Body of pancreas (tissue), 4 donors: ENCODE measurements at regions not wholly inside any gene's neighbourhood (a gene's known extent, or its start where the extent isn't known, plus 50 kb on each side); places are given as distances from the start of the nearest gene placed in this dataset.
A peak's percentile ranks its signal among the peaks of the same experiment; 100 is the strongest.
"Not testable (repeated sequence)": the region's sequence is repeated elsewhere in the genome, so short reads cannot be mapped to it uniquely, and the experiment has no call there.

Experiments
- ATAC-seq: fragments of 150-250 bp; one replicate; pipeline ENCODE4 v1.9.1; 2016
- DNase-seq, 4 donors: peaks; one replicate each; pipeline ENCODE4 v3.0.0-alpha.2; 2019
- H3K27ac ChIP-seq, 4 donors: fragments of 200-600 bp; sonication (generic); 1 replicate in 3 of 4; 2 replicates in 1 of 4; pipeline versions ENCODE4 v1.5.1 to v1.6.1; 2016 to 2019; ENCODE audit warnings: mild to moderate bottlenecking in 1 of 4, mixed read lengths in 1 of 4, moderate library complexity in 1 of 4
- H3K27me3 ChIP-seq, 2 donors: fragments of 200-600 bp; sonication (generic); one replicate each; pipeline ENCODE4 v1.6.0; 2016; ENCODE audit warnings: mild to moderate bottlenecking in 1 of 2
- H3K36me3 ChIP-seq, 2 donors: fragments of 200-600 bp; sonication (generic); replicated peaks in 1 of 2; 2 replicates each; pipeline ENCODE4 v1.5.1; 2016; ENCODE audit warnings: low read depth in 2 of 2; ENCODE audit not compliant: insufficient read depth in 1 of 2
- H3K4me1 ChIP-seq: fragments of 200-600 bp; sonication (generic); one replicate; pipeline ENCODE4 v1.6.0; 2016
- H3K4me3 ChIP-seq, 2 donors: fragments of 200-600 bp; sonication (generic); 1 replicate in 1 of 2; 2 replicates in 1 of 2; pipeline ENCODE4 v1.5.1; 2016 to 2019
- H3K9me3 ChIP-seq, 3 donors: fragments of 200-600 bp; sonication (generic); 1 replicate in 2 of 3; 2 replicates in 1 of 3; pipeline ENCODE4 v1.5.1; 2016
- WGBS, 2 donors: methylation state at CpG; one replicate each; pipeline ENCODE4 v1.1.5; 2017; 5-methylcytosine and 5-hydroxymethylcytosine counted together
- intact Hi-C: fragments of 100-400 bp; cut with DNase I; formaldehyde crosslinking; loops from one replicate; pipeline ENCODE4 v1.15.1; 2023

GRCh38 chr1:196366-196765 lies 255.1 kb downstream of the OR4F29 start:
- H3K4me3 ChIP-seq, ATAC-seq, H3K36me3 ChIP-seq, H3K9me3 ChIP-seq, DNase-seq, H3K27me3 ChIP-seq, H3K27ac ChIP-seq, H3K4me1 ChIP-seq, intact Hi-C loops: not testable (repeated sequence)
- no CpG with 5 or more reads among the region's 5 CpGs for WGBS, 2 donors

GRCh38 chr1:191296-192049 lies 260.0 kb downstream of the OR4F29 start:
- ATAC-seq, H3K4me3 ChIP-seq, H3K9me3 ChIP-seq, intact Hi-C loops, H3K4me1 ChIP-seq, H3K27me3 ChIP-seq, H3K27ac ChIP-seq, H3K36me3 ChIP-seq: not testable (repeated sequence)
- WGBS, 2 donors: 73 to 80% methylated on average over 14 to 17 of the region's 19 CpGs
- peak; percentile 10 to 23 (median 12) for DNase-seq

GRCh38 chr1:190678-191077 lies 260.8 kb downstream of the OR4F29 start:
- intact Hi-C loops, H3K4me1 ChIP-seq, DNase-seq, H3K36me3 ChIP-seq, H3K27ac ChIP-seq, H3K4me3 ChIP-seq, ATAC-seq, H3K9me3 ChIP-seq, H3K27me3 ChIP-seq: not testable (repeated sequence)
- 63 to 70% methylated on average over 5 of the region's 6 CpGs for WGBS, 2 donors

GRCh38 chr1:189915-190314 lies 261.6 kb downstream of the OR4F29 start:
- DNase-seq: peak in 1 of 4 donors; percentile 8
- H3K27ac ChIP-seq, H3K36me3 ChIP-seq, intact Hi-C loops, H3K27me3 ChIP-seq, H3K4me1 ChIP-seq, H3K9me3 ChIP-seq, ATAC-seq, H3K4me3 ChIP-seq: not testable (repeated sequence)
- 80 to 83% methylated on average over 3 to 5 of the region's 8 CpGs for WGBS, 2 donors

- intact Hi-C loops, ATAC-seq, H3K27ac ChIP-seq, H3K36me3 ChIP-seq, H3K27me3 ChIP-seq, H3K4me3 ChIP-seq, H3K4me1 ChIP-seq, DNase-seq, H3K9me3 ChIP-seq: not testable (repeated sequence)
- 99% methylated on average over 8 of the region's 13 CpGs; no CpG with 5 or more reads in 1 of the 2 donors for WGBS, 2 donors
Measured at GRCh38 chr1:189270-189669, 262.2 kb downstream of the OR4F29 start.

- intact Hi-C loops, H3K9me3 ChIP-seq, H3K27me3 ChIP-seq, H3K4me3 ChIP-seq, H3K27ac ChIP-seq, H3K36me3 ChIP-seq, ATAC-seq, H3K4me1 ChIP-seq: not testable (repeated sequence)
- peak in 1 of 4 donors; percentile 9 for DNase-seq
- 65 to 75% methylated on average over 4 of the region's 6 CpGs for WGBS, 2 donors
Measured at GRCh38 chr1:187298-187697, 264.2 kb downstream of the OR4F29 start.

GRCh38 chr1:186691-187131 lies 264.8 kb downstream of the OR4F29 start:
- peak in 2 of 4 donors; percentile 1 to 10 for DNase-seq
- H3K4me1 ChIP-seq, intact Hi-C loops, H3K27me3 ChIP-seq, H3K4me3 ChIP-seq, H3K36me3 ChIP-seq, H3K27ac ChIP-seq, ATAC-seq, H3K9me3 ChIP-seq: not testable (repeated sequence)
- WGBS, 2 donors: 95% methylated on average over 2 of the region's 2 CpGs

GRCh38 chr1:186223-186622 lies 265.3 kb downstream of the OR4F29 start:
- H3K27me3 ChIP-seq, H3K27ac ChIP-seq, H3K4me1 ChIP-seq, H3K4me3 ChIP-seq, H3K36me3 ChIP-seq, intact Hi-C loops, ATAC-seq, H3K9me3 ChIP-seq: not testable (repeated sequence)
- WGBS, 2 donors: 71 to 91% methylated on average over 4 to 6 of the region's 15 CpGs
- DNase-seq: peak in 3 of 4 donors; percentile 6 to 18 (median 10)

- ATAC-seq, H3K4me3 ChIP-seq, H3K36me3 ChIP-seq, intact Hi-C loops, H3K27me3 ChIP-seq, H3K4me1 ChIP-seq, H3K9me3 ChIP-seq, H3K27ac ChIP-seq: not testable (repeated sequence)
- DNase-seq: peak in 2 of 4 donors; percentile 10 to 13
- WGBS, 2 donors: 86 to 100% methylated on average over 2 to 6 of the region's 13 CpGs
Measured at GRCh38 chr1:185526-185925, 266.0 kb downstream of the OR4F29 start.

GRCh38 chr1:184336-184686 lies 267.2 kb downstream of the OR4F29 start:
- H3K36me3 ChIP-seq, H3K27me3 ChIP-seq, intact Hi-C loops, H3K4me1 ChIP-seq, H3K9me3 ChIP-seq, H3K27ac ChIP-seq, H3K4me3 ChIP-seq, ATAC-seq: not testable (repeated sequence)
- DNase-seq: peak in 3 of 4 donors; percentile 7 to 35 (median 26)
- WGBS, 2 donors: 0 to 11% methylated on average over 1 of the region's 3 CpGs

GRCh38 chr1:183620-184335 lies 267.7 kb downstream of the OR4F29 start:
- H3K4me3 ChIP-seq, H3K27me3 ChIP-seq, H3K4me1 ChIP-seq, ATAC-seq, H3K36me3 ChIP-seq, intact Hi-C loops, H3K9me3 ChIP-seq, H3K27ac ChIP-seq: not testable (repeated sequence)
- 64 to 67% methylated on average over 4 to 10 of the region's 13 CpGs for WGBS, 2 donors
- DNase-seq: peak in 3 of 4 donors; percentile 8 to 20 (median 14)

- H3K4me3 ChIP-seq, H3K4me1 ChIP-seq, H3K36me3 ChIP-seq, H3K27me3 ChIP-seq, ATAC-seq, H3K9me3 ChIP-seq, intact Hi-C loops, H3K27ac ChIP-seq: not testable (repeated sequence)
- 90 to 92% methylated on average over 6 to 9 of the region's 10 CpGs for WGBS, 2 donors
- peak in 3 of 4 donors; percentile 7 to 13 (median 10) for DNase-seq
Measured at GRCh38 chr1:183081-183480, 268.4 kb downstream of the OR4F29 start.
